Right lobe of liver (tissue), 4 donors: ENCODE measurements at regions not wholly inside any gene's neighbourhood (a gene's known extent, or its start where the extent isn't known, plus 50 kb on each side); places are given as distances from the start of the nearest gene placed in this dataset.

Source experiments
- CTCF ChIP-seq, 4 donors: fragments of 200-600 bp in 3 of 4; fragments of 450-650 bp in 1 of 4; IDR thresholded peaks; one replicate each; pipeline versions ENCODE4 v1.5.1 to v1.8.0; 2016 to 2022; ENCODE audit warnings: antibody characterized with exemption in 4 of 4, mild to moderate bottlenecking in 2 of 4
- POLR2A ChIP-seq: fragments of 450-650 bp; IDR thresholded peaks from one replicate; pipeline ENCODE4 v1.6.1; 2017; ENCODE audit warnings: antibody characterized with exemption, mild to moderate bottlenecking
- donor health status: DM: no; HTN: no; CAD: no.
- donor health status: DM: no; HTN: no; CAD: no.
- donor health status: DM: no; HTN: yes; CAD: no.

GRCh38 chr1:29426701-29427279 is 190.5 kb downstream of the PTPRU start:
- TF ChIP-seq CTCF (IDR thresholded peaks at IDR 0.05) (no peak), POLR2A (no peak)
